ENCODE measurements at regions not wholly inside any gene's neighbourhood (a gene's known extent, or its start where the extent isn't known, plus 50 kb on each side); places are given as distances from the start of the nearest gene placed in this dataset.

GRCh38 chr14:62002642-62003041 lies 240.4 kb downstream of the SNAPC1 start:
- no peak for DNase-seq (ENCODE audit: extremely low read depth in 1 of 2, low read depth in 1 of 2)

GRCh38 chr14:62003701-62004100 lies 241.5 kb downstream of the SNAPC1 start:
- DNase-seq (ENCODE audit: extremely low read depth in 1 of 2, low read depth in 1 of 2) = no peak

- DNase-seq (ENCODE audit: extremely low read depth in 1 of 2, low read depth in 1 of 2) = no peak
Measured at GRCh38 chr14:62006116-62006731, 244.0 kb downstream of the SNAPC1 start.

GRCh38 chr14:62015243-62015642 lies 253.0 kb downstream of the SNAPC1 start:
- no peak for DNase-seq (ENCODE audit: extremely low read depth in 1 of 2, low read depth in 1 of 2)

GRCh38 chr14:62015945-62016344 lies 253.7 kb downstream of the SNAPC1 start:
- DNase-seq (ENCODE audit: extremely low read depth in 1 of 2, low read depth in 1 of 2) = no peak

- DNase-seq (ENCODE audit: extremely low read depth in 1 of 2, low read depth in 1 of 2) = no peak
Measured at GRCh38 chr14:62017651-62018230, 255.5 kb downstream of the SNAPC1 start.

GRCh38 chr14:62018606-62019005 lies 256.4 kb downstream of the SNAPC1 start:
- no peak for DNase-seq (ENCODE audit: extremely low read depth in 1 of 2, low read depth in 1 of 2)

GRCh38 chr14:62027958-62028357 lies 265.7 kb downstream of the SNAPC1 start:
- no peak for DNase-seq (ENCODE audit: extremely low read depth in 1 of 2, low read depth in 1 of 2)

GRCh38 chr14:62029569-62029924 lies 267.3 kb downstream of the SNAPC1 start:
- DNase-seq (ENCODE audit: extremely low read depth in 1 of 2, low read depth in 1 of 2) = no peak

GRCh38 chr14:62030387-62030786 lies 268.2 kb downstream of the SNAPC1 start:
- no peak for DNase-seq (ENCODE audit: extremely low read depth in 1 of 2, low read depth in 1 of 2)

- no peak for DNase-seq (ENCODE audit: extremely low read depth in 1 of 2, low read depth in 1 of 2)
Measured at GRCh38 chr14:62031504-62031903, 269.3 kb downstream of the SNAPC1 start.

- no peak for DNase-seq (ENCODE audit: extremely low read depth in 1 of 2, low read depth in 1 of 2)
Measured at GRCh38 chr14:62053188-62053587, 291.0 kb downstream of the SNAPC1 start.

GRCh38 chr14:62056789-62057188 lies 294.6 kb downstream of the SNAPC1 start:
- no peak for DNase-seq (ENCODE audit: extremely low read depth in 1 of 2, low read depth in 1 of 2)

GRCh38 chr14:62062645-62063044 lies 300.4 kb downstream of the SNAPC1 start:
- no peak for DNase-seq (ENCODE audit: extremely low read depth in 1 of 2, low read depth in 1 of 2)

- DNase-seq (ENCODE audit: extremely low read depth in 1 of 2, low read depth in 1 of 2) = no peak
Measured at GRCh38 chr14:62064751-62065323, 302.6 kb downstream of the SNAPC1 start.

GRCh38 chr14:62066304-62066703 lies 304.1 kb downstream of the SNAPC1 start:
- no peak for DNase-seq (ENCODE audit: extremely low read depth in 1 of 2, low read depth in 1 of 2)

- no peak for DNase-seq (ENCODE audit: extremely low read depth in 1 of 2, low read depth in 1 of 2)
Measured at GRCh38 chr14:62071039-62071438, 308.8 kb downstream of the SNAPC1 start.

- no peak for DNase-seq (ENCODE audit: extremely low read depth in 1 of 2, low read depth in 1 of 2)
Measured at GRCh38 chr14:62076368-62076767, 314.1 kb downstream of the SNAPC1 start.

- DNase-seq (ENCODE audit: extremely low read depth in 1 of 2, low read depth in 1 of 2) = no peak
Measured at GRCh38 chr14:62076825-62077605, 314.8 kb downstream of the SNAPC1 start.

GRCh38 chr14:62077676-62078261 lies 315.5 kb downstream of the SNAPC1 start:
- no peak for DNase-seq (ENCODE audit: extremely low read depth in 1 of 2, low read depth in 1 of 2)

- DNase-seq (ENCODE audit: extremely low read depth in 1 of 2, low read depth in 1 of 2) = no peak
Measured at GRCh38 chr14:62079038-62079437, 316.8 kb downstream of the SNAPC1 start.

Data from stimulated activated CD8-positive, alpha-beta memory T cell treated with anti-CD3 and anti-CD28 coated beads, Interleukin-7, amount 100 ng/mL, for 48 hours (primary cell).